Renal cortex interstitium (tissue), 11 donors: ENCODE measurements at regions not wholly inside any gene's neighbourhood (a gene's known extent, or its start where the extent isn't known, plus 50 kb on each side); places are given as distances from the start of the nearest gene placed in this dataset.

Experiments used
- DNase-seq, 11 donors: peaks; one replicate each; pipeline ENCODE4 v3.0.0-alpha.2; 2013; ENCODE audit warnings: low read depth in 9 of 11, low spot score in 4 of 11; ENCODE audit errors: extremely low read depth in 1 of 11

- DNase-seq, result no peak
Measured at GRCh38 chr3:161766331-161766730, 269.7 kb downstream of the OTOL1 start.

DNA sequence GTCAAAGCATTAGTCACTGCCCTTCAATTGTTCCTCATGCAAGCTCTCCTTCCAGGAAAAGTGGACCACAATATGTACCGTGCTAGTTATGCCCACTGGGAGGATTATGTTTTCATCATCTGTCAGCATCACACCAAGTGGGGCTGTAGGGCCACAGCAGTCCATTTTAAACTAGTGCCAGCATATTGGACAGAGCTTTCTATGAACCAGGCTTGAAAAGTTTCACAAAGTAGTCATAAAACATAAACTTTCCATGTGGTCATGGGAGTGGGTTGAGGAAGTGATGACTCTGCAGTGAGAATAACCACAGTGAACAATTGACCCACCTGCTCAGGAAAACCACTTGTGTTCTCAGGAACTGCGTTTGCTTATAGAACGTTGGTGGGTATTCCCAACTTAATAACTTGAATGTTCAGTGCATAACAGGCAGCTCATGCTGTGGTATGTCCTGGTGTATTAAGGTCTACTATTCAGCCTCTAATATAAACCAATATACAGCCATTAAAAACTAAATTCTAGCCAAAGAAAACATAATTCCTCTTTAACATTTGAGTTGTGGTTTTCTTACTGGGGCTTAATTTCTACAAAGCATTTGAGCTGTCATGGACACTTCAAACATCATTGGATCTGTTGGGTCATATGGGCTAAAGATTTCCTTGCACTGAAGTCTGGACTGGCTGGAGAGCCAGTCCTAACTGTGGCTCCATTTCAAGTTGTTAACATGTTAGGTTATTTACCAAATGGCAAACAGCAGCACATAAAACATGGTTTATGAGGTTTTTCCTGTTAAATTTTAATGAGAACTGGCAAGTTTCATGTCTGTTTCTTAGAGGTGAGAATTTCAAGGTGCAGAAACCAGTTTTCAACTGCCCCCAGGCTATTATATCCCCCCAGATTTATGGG is 274.1 kb downstream of the OTOL1 start:
- no peak for DNase-seq

DNA sequence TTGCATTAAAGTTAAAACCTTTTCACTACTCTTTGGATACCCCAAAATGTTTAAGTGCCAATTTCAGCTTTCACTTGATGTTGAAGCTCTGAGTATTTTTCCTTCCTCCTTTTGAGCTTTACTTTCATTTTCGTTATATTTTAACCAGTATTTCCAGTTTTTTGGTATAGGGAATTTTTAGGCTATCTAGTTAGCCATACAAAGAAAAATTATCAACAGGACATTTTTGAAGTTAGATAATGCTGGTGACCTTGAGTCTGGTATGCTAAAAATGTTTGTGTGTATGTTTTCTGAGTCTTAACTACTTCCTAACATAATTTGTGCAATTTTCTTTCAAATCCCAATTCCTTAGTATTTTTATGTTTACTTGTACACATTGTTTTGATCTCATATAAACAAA is 284.8 kb downstream of the OTOL1 start:
- no peak for DNase-seq

GRCh38 chr3:161793194-161793930 is 296.8 kb downstream of the OTOL1 start:
- DNase-seq, result peak in 1 of 11 donors; percentile 12

DNA sequence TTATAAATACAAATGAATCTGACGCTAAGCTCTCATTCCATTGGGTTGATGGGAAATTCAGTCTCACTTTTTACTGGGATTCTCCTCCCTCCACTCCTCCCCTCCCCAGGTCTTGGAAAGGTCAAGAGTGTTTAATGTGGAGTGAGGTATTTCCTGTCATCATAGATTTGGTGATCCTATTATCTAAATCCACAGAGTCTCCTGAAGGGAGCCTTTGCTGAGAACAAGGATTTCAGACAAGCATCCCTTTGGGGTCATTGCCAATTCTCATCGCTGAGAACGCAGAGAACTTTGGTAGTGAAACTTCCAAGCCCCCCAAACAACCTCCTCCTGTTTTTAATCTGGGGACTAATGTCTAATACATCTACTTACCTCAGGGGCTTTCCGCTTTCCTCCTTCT is 297.9 kb downstream of the OTOL1 start:
- no peak for DNase-seq

DNA sequence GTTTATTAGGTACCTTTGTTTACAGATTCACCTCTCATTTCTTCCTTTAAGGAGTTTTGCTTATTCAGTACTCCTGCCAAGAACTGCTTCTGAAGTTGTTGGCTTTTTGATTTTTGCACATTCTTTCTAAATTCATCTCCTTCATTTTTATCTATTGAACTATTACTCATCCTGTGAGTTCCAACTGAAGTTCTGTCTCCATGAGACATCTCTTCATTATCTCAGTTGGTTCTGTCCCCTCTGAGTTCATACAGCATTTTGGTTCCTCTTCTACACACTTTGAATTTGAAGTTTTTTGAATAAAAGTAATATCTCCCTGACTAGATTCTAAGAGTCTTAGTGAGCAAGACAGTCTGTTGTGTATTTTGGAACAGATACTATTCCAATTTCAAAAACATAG is 299.7 kb downstream of the OTOL1 start:
- DNase-seq, result no peak

- DNase-seq, result no peak
Measured at GRCh38 chr3:161796780-161797179, 300.2 kb downstream of the OTOL1 start.

DNA sequence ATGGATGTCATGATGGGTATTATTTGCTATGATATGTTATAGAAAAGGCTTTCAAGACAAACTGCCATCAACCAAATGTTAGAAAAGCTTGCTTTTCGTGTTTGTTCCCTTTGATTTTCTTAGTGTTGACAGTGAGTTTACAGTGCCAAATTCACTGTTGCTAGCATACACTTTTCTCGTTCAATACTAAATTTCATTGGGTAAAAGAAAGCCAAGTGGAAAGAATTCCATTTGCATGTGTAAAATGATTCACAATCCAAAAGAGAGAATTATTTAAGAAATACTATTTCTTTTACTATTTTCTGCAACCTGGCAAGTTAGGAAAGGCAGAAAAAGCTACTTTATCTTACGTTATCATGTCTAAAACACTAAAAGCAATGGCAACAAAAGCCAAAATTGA is 301.4 kb downstream of the OTOL1 start:
- no peak for DNase-seq

DNA sequence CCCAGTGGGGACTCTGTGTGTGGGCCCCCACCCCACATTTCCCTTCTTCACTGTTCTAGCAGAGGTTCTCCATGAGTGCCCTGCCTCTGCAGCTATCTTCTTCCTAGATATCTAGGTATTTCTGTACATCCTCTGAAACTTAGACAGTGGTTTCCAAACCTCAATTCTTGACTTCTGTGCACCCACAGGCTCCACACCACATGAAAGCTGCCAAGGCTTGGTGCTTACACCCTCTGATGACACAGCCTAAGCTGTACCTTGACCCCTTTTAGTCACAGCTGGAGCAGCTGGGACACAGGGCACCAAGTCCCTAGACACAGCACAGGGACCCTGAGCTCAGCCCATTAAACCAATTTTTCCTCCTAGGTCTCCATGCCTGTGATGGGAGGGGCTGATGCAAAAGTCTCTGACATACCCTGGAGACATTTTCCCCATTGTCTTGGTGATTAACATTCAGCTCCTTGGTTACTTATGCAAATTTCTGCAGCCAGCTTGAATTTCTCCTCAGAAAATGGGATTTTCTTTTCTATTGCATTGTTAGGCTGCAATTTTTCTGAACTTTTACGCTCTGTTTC is 304.5 kb downstream of the OTOL1 start:
- DNase-seq, result no peak

DNA sequence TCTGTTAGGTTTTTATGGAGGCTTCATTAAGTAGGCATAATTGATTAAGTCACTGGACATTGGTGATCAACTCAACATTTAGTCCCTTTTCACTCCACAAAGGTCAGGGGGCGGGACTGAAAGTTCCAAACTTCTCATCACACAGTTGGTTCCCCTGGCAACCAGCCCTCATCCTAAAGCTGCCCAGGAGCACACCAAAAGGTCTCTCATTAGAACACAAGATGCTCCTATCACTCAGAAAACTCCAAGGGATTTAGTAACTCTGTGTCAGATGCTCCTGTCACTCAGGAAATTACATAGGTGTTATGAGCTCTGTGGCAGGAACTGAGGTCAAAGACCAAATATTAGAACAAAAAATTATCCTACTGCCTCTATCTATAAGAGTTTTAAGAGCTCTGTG is 321.5 kb downstream of the OTOL1 start:
- DNase-seq, result no peak

DNA sequence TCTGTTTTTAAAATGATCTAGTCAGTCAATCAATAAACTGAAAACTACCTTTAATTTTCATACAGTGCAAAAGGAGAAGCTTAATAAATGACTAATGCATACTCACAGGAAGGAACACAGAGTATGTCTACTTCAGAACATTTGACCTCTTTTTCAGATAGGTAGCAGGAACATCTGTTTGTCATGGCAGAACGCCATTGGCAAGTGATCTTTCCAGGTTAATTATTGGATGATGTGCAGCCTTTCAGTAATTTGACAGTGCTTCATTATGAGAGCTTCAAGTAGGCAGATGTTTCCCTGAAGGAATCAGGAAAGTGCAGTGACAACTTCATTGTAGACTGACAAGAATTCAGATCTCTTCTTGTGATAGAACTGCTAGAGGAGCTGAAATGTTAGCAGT is 325.0 kb downstream of the OTOL1 start:
- DNase-seq, result no peak

GRCh38 chr3:161822291-161822690 is 325.7 kb downstream of the OTOL1 start:
- peak in 3 of 11 donors; percentile 11 to 12 (median 12) for DNase-seq

DNA sequence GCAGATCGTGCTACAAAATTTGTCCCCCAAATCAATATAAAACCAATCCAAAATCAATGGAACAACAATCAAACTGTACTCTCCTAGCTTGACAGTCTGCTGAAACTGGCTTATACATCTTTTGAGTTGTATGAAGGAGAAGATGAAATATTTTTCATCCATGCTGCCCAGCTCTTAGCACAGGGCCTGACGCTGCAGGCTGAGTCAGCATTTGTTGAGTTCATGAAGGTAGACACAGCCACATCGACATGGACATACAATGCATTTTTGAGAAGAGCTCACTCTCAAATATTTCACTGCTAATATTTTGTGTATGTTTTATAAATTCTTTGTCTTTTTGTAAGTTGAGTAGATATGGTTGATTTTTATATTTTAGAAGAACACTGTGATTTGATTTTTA is 327.3 kb downstream of the OTOL1 start:
- DNase-seq, result no peak

GRCh38 chr3:161838021-161838420 is 341.4 kb downstream of the OTOL1 start:
- no peak for DNase-seq

GRCh38 chr3:161848376-161848775 is 351.8 kb downstream of the OTOL1 start:
- DNase-seq, result no peak

DNA sequence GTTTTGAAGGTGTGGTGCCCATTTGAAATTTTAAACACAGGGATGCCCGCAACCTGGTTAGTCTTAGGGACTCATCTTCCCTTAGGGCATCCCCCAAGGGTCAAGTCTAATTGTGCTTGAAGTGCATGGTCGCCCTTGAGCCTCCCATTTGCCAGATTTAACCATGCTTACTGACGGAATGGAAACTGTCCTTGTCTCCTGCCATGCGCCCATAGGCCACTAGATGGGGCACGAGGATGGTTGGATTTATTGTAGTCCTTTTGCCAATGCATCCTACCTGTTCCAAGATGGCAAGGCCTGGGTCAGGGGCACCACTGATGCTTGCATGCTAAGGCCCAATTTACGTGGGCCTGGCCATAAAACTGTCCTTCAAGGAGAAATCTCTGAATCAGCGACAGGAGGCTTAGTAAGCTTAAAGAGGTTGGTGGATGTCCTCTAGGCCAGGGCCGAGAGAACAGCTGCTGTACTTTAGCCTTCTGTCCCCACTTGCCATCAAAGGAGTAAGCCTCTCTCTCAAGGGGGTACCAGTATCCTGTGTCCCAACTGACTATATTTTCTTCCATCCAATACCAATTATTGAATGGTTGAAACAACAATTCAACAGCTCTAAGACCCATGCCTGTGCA is 355.4 kb downstream of the OTOL1 start:
- DNase-seq, result peak in 2 of 11 donors; percentile 9 to 20

- DNase-seq, result no peak
Measured at GRCh38 chr3:161852744-161853143, 356.1 kb downstream of the OTOL1 start.

DNA sequence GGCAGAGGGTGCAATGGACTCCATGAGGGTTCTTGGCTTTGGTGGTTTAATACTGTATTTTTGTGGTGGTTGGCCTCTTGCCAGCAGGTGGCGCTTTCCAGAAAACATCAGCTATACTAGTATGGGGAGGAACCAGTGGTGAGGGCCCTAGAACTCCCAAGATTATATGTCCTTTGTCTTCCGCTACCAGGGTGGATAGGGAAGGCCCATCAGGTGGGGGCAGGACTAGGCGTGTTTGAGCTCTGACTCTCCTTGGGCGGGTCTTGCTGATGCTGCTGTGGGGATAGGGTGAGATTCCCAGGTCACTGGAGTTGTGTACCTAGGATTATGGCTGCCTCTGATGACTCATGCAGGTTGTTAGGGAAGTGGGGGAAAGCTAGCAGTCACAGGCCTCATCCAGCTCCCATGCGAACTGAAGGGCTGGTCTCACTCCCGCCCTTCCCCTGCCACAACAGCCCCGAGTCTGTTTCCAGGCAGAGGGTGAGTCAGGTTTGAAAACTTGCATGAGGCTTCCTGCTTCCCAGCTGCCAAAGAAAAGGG is 357.7 kb downstream of the OTOL1 start:
- no peak for DNase-seq

DNA sequence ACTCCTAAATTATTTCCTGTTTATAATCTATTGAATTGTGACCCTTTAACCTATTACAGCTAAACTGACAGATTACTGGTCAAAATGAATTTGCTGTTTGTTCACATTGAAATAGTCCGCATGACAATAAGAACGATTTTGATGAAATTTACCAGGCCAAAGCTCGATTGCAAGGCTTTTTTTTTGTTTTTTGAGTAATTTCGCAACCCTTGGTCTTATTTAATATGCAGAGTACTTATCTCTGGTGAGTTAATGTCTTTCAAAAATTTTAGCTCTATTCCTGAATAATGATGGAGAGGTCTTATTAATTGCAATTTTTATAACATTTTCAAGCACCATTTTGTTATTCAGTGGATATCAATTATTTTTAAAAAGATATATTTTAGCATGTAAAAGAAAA is 362.4 kb downstream of the OTOL1 start:
- no peak for DNase-seq
